ENCODE measurements at regions not wholly inside any gene's neighbourhood (a gene's known extent, or its start where the extent isn't known, plus 50 kb on each side); places are given as distances from the start of the nearest gene placed in this dataset.
"Not testable (repeated sequence)": the region's sequence is repeated elsewhere in the genome, so short reads cannot be mapped to it uniquely, and the experiment has no call there.

DNA sequence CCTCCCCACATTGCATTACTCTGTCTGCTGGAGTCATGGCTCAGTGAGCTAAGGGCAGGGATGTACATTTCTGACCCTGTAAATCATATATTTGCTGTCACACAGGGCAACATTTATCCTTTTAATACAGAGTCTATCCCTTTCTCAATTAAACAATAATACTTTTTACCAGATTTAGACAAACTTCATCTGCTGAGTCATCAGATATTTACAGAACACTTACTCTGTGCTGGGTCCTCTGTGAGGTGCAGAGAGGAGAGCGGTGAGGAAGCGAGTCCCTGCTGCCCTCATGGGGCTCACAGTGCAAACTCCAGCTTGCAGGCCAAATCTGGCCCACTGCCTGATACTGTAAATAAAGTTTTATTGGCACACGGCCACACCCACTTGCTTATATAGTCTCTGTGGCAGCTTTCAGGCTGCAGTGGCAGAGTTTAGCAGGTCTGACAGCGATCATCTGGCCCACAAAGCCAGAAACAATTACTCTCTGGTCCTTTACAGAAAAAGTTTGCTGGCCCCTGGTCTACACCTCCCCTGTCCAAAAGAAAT is 144.5 kb downstream of the CDH26 start:
- no peak for DNase-seq
- no peak for TF ChIP-seq POLR2A (IDR thresholded peaks at IDR 0.05)
- no peak for TF ChIP-seq POLR2AphosphoS5 (IDR thresholded peaks at IDR 0.05)
- TF ChIP-seq, protein P1, sequence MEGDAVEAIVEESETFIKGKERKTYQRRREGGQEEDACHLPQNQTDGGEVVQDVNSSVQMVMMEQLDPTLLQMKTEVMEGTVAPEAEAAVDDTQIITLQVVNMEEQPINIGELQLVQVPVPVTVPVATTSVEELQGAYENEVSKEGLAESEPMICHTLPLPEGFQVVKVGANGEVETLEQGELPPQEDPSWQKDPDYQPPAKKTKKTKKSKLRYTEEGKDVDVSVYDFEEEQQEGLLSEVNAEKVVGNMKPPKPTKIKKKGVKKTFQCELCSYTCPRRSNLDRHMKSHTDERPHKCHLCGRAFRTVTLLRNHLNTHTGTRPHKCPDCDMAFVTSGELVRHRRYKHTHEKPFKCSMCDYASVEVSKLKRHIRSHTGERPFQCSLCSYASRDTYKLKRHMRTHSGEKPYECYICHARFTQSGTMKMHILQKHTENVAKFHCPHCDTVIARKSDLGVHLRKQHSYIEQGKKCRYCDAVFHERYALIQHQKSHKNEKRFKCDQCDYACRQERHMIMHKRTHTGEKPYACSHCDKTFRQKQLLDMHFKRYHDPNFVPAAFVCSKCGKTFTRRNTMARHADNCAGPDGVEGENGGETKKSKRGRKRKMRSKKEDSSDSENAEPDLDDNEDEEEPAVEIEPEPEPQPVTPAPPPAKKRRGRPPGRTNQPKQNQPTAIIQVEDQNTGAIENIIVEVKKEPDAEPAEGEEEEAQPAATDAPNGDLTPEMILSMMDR (IDR thresholded peaks at IDR 0.05), result no peak
- TF ChIP-seq EP300 (IDR thresholded peaks at IDR 0.05), result no peak
- intact Hi-C loops (cut with DNase I; ENCODE audit: low total_unique reads), result no loop called here
- H3K27me3 ChIP-seq, result peaks cover 0 to 16% (median 0%) of the 10 kb centered on the region in 3 donors
- H3K36me3 ChIP-seq, result no peaks in the 10 kb centered on the region
- H3K9me3 ChIP-seq, result peaks cover 0 to 5% (median 2%) of the 10 kb centered on the region in 4 donors
- no peak overlapping the region for H3K4me3 ChIP-seq
- WGBS, 5 donors, result 75 to 97% (median 84%) methylated on average over 4 of the region's 4 CpGs
- no peak overlapping the region for H3K27ac ChIP-seq
- no peaks in the 10 kb centered on the region for H3K4me1 ChIP-seq

DNA sequence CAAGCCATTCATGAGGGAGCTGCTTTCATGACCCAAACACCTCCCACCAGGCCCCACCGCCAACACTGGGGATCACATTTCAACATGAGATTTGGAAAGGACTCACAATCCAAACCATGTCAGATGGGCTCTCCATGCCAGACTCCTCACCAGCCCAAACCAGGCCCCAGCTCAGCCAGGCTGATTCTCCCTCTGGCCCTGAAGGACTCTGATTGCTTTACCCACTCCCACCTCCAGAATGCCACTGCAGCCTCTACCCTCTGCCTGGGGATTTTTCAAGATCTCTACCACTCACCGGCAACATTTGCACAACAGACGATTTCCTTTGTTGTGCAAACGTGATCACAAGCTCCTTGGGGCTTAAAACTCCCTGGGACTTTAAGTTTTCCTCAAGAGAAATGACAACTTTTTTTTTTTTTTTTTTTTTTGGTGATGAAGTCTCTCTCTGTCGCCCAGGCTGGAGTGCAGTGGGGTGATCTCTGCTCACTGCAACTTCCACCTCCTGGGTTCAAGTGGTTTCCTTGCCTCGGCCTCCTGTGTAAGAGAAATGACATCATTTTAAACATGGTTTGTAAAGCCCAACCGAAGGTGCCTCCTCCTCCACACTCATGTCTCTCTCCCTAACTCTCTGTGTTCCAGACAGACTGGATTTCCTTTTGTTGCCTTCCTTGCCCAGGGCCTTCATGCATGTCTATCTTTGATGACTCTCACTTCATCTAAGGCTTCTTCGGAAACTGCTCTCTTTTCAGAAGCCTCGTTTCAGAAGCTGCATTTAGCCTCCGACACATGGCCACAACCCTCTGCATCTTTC is 147.0 kb downstream of the CDH26 start:
- Histone ChIP-seq H3K27ac (no peak overlapping the region), H3K36me3 (no peaks in the 10 kb centered on the region), H3K9me3 (no peaks in the 10 kb centered on the region), H3K27me3 (peaks cover 0 to 12% (median 0%) of the 10 kb centered on the region in 3 donors), H3K4me1 (no peaks in the 10 kb centered on the region), H3K4me3 (no peak overlapping the region)
- intact Hi-C loops (cut with DNase I; ENCODE audit: low total_unique reads), result no loop called here
- WGBS, 5 donors, result 54 to 61% (median 57%) methylated on average over 10 of the region's 10 CpGs
- TF ChIP-seq POLR2AphosphoS5 (IDR thresholded peaks at IDR 0.05), result no peak
- no peak for TF ChIP-seq EP300 (IDR thresholded peaks at IDR 0.05)
- TF ChIP-seq, protein P1 (IDR thresholded peaks at IDR 0.05), result no peak
- no peak for TF ChIP-seq POLR2A (IDR thresholded peaks at IDR 0.05)
- DNase-seq, result no peak

DNA sequence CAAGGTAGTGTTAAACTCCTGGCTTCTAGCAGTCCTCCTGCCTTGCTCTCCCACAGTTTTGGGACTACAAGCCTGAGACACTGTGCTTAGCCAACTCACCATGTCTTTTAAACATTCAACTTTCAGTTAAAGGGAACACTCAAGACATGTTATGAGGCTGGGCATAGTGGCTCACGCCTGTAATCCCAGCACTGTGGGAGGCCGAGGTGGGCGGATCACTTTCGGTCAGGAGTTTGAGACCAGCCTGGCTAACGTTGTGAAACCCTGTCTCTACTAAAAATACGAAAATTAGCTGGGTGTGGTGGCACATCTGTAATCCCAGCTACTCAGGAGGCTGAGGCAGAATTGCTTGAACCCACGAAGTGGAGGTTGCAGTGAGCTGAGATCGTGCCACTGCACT is 148.0 kb downstream of the CDH26 start:
- H3K36me3 ChIP-seq; intact Hi-C loops (cut with DNase I; ENCODE audit: low total_unique reads); DNase-seq; H3K4me3 ChIP-seq; H3K27ac ChIP-seq; H3K9me3 ChIP-seq; H3K4me1 ChIP-seq: not testable (repeated sequence)
- peaks cover 0 to 21% (median 0%) of the 10 kb centered on the region in 3 donors for H3K27me3 ChIP-seq
- 74 to 81% (median 77%) methylated on average over 8 of the region's 8 CpGs for WGBS, 5 donors

DNA sequence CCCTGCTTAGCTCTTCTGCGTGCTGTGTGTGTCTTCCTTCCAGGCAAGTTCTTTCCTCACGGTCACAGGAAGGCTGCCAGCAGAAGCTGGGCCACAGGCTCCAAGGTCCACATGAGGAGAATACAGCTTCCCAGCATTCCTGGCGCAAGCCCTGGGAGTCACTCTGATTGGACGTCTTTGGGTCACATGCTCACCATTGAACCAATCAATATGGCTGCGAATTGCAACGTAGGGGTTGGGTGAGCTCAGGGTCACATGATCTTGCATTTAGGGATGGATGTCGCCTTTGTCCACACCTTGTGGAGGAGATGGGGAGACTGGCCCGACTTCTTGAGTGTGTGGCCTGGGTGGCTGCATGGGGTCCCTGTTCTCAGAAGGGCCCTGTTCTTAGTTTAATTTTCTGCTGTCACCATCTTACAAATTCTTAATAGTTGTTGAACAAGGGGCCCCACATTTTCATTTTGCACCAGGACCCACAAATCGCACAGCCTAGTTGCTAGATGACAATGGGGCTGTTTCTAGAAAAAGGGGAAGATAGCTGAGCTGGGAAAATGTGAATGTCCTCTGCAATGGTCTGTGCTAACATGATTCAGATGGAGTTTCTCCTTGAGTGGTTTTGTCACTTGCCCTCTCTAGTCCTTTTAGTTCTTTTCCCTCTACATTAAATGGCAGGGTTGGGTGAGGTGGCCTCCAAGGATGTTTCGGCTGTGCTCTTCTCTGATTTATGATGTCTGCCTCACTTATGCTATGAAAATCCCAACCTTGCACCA is 149.6 kb downstream of the CDH26 start:
- no peak for TF ChIP-seq POLR2A (IDR thresholded peaks at IDR 0.05)
- TF ChIP-seq, protein P1 (IDR thresholded peaks at IDR 0.05), result no peak
- TF ChIP-seq POLR2AphosphoS5 (IDR thresholded peaks at IDR 0.05), result no peak
- no peaks in the 10 kb centered on the region for H3K9me3 ChIP-seq
- no peak overlapping the region for H3K4me3 ChIP-seq
- no peaks in the 10 kb centered on the region for H3K36me3 ChIP-seq
- H3K27ac ChIP-seq, result no peak overlapping the region
- peaks cover 0 to 19% (median 0%) of the 10 kb centered on the region in 3 donors for H3K27me3 ChIP-seq
- intact Hi-C loops (cut with DNase I; ENCODE audit: low total_unique reads), result no loop called here
- no peak for DNase-seq
- WGBS, 5 donors, result 62 to 86% (median 78%) methylated on average over 10 of the region's 10 CpGs
- H3K4me1 ChIP-seq, result no peaks in the 10 kb centered on the region

All from stomach (tissue), 8 donors.